Nephron progenitor cell (in vitro differentiated cells): ENCODE measurements at regions not wholly inside any gene's neighbourhood (a gene's known extent, or its start where the extent isn't known, plus 50 kb on each side); places are given as distances from the start of the nearest gene placed in this dataset.

Source experiments
- DNase-seq: peaks from one replicate; pipeline ENCODE4 v3.0.0; 2021
- H3K27ac Mint-ChIP-seq: 2 replicates; pipeline ENCODE4 v1.8.0; 2021; ENCODE audit warnings: mild to moderate bottlenecking, moderate library complexity, mixed read lengths
- H3K27me3 Mint-ChIP-seq: 2 replicates; pipeline ENCODE4 v1.8.0; 2021; ENCODE audit warnings: mild to moderate bottlenecking, low read depth, mixed read lengths; ENCODE audit not compliant: poor library complexity
- H3K36me3 Mint-ChIP-seq: 2 replicates; pipeline ENCODE4 v1.8.0; 2021; ENCODE audit warnings: low read depth, mixed read lengths
- H3K4me1 Mint-ChIP-seq: 2 replicates; pipeline ENCODE4 v1.8.0; 2021; ENCODE audit warnings: mixed read lengths
- H3K4me3 Mint-ChIP-seq: 2 replicates; pipeline ENCODE4 v1.8.0; 2021; ENCODE audit warnings: mild to moderate bottlenecking, moderate library complexity, mixed read lengths
- H3K9me3 Mint-ChIP-seq: 2 replicates; pipeline ENCODE4 v1.8.0; 2021; ENCODE audit warnings: mild to moderate bottlenecking, moderate library complexity, mixed read lengths
- CTCF ChIP-seq: fragments of 200-600 bp; sonication (generic); IDR thresholded peaks from 2 replicates; pipeline ENCODE4 v1.5.0; 2021; ENCODE audit warnings: antibody characterized with exemption

DNA sequence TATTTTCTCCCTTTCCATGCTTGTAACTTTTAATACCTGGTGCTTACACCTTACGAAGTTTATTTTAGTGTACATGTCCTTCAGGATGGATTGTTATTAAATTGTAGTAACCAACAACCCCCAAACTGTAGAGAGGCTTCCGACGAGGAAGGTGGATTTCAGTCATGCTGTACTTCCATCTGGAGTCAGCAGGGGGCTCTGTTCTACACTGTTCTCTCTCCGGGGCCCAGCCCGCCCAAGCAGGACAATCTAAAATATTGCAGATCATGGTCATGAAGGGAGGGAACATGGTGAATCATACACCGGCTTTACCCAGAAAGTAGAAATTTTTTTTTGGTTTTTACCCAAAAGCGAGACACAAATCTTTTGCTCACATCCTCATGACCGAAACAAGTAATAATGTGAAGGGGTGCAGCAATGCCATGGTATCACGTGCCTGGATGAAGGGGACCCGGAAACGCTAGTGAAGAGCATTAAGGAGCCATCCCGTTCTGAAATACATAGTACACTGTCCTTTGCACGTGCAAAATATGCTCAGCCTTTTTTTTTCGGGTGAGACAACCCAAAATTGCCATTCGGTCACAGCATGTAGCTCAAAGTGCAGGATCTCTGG is 884.8 kb downstream of the EPHA4 start:
- Mint-ChIP-seq H3K4me3 (no peak overlapping the region), H3K4me1 (no peaks in the 10 kb centered on the region), H3K27me3 (peaks cover 3% of the 10 kb centered on the region), H3K36me3 (no peaks in the 10 kb centered on the region), H3K27ac (no peak overlapping the region), H3K9me3 (peaks cover 5% of the 10 kb centered on the region)
- peak; percentile 73 for DNase-seq
- peak; percentile 82 for TF ChIP-seq CTCF

DNA sequence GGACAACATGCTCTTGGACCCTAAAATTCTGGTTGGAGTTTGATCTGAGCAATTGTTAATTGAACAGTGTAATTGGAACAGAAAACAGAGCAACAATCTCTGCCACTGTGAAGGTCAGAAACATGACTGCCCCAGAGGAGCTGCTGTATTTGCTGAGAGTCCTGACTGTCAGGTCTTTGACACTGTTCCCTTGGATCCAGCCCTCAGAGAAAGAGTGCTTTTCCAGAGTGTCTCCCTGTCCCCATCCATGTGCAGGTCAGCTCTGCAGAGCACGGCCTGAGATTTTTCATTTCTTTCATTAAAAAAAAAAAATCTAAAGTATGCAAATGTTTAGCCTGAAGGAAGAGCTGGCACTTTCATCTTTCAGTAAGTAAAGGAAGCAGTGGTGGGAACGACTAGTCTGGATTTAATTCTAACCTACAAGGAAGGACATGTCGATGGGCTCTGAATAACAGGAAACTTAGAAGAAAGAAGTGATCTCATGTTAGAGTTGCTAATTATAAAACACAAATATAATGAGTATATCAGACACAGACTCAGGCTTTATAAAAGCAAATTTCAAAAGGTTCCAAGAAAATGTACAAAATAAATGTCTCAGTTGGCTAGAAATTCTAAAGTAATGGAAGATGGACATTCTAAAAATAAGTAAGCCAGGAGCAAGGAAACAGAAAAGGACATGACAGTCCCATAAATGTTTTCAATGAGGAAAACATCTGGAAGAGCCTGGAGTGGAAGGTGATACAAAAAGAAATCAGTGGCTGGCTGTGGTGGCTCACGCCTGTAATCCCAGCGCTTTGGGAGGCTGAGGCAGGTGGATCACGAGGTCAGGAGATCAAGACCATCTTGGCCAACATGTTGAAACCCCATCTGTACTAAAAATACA is 876.5 kb downstream of the EPHA4 start:
- Mint-ChIP-seq H3K4me1 (peaks cover 4% of the 10 kb centered on the region), H3K27me3 (peaks cover 6% of the 10 kb centered on the region), H3K9me3 (no peaks in the 10 kb centered on the region), H3K36me3 (no peaks in the 10 kb centered on the region), H3K27ac (peak overlapping the region; percentile 34), H3K4me3 (no peak overlapping the region)
- TF ChIP-seq CTCF = no peak
- DNase-seq = no peak

GRCh38 chr2:220696280-220696669 is 875.8 kb downstream of the EPHA4 start:
- Mint-ChIP-seq H3K27ac (no peak overlapping the region), H3K9me3 (peaks cover 6% of the 10 kb centered on the region), H3K36me3 (peaks cover 6% of the 10 kb centered on the region), H3K4me3 (no peak overlapping the region), H3K27me3 (peaks cover 6% of the 10 kb centered on the region), H3K4me1 (peaks cover 4% of the 10 kb centered on the region)
- no peak for DNase-seq
- no peak for TF ChIP-seq CTCF

DNA sequence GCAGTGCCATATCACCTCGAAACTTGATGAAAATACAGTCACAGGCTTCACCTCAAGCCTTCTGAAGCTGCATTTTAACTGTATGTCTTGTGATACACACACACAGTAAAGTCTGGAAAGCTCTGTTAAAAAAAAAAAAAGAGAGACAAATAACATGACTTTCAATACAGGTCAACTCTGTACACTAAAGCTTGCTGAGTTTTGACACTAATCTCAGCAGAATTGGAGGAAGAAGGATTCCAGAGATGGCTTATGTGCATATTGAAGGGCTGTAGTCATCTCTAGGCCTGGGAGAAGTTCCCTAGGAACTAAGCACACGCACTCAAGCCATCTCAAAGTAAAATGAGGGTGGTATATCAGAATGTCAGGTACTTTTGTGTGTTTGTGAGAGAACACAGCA is 875.1 kb downstream of the EPHA4 start:
- Mint-ChIP-seq H3K4me3 (no peak overlapping the region), H3K27me3 (peaks cover 6% of the 10 kb centered on the region), H3K4me1 (peaks cover 4% of the 10 kb centered on the region), H3K9me3 (peaks cover 13% of the 10 kb centered on the region), H3K36me3 (peaks cover 12% of the 10 kb centered on the region), H3K27ac (no peak overlapping the region)
- no peak for TF ChIP-seq CTCF
- DNase-seq = no peak

GRCh38 chr2:220701115-220701514 is 871.0 kb downstream of the EPHA4 start:
- H3K27ac Mint-ChIP-seq = no peak overlapping the region
- TF ChIP-seq CTCF = no peak
- DNase-seq = no peak
- no peak overlapping the region for H3K4me3 Mint-ChIP-seq
- H3K9me3 Mint-ChIP-seq = peaks cover 15% of the 10 kb centered on the region
- no peaks in the 10 kb centered on the region for H3K4me1 Mint-ChIP-seq
- peaks cover 12% of the 10 kb centered on the region for H3K36me3 Mint-ChIP-seq
- H3K27me3 Mint-ChIP-seq = no peaks in the 10 kb centered on the region
